NB4 (cell line): ENCODE measurements at regions not wholly inside any gene's neighbourhood (a gene's known extent, or its start where the extent isn't known, plus 50 kb on each side); places are given as distances from the start of the nearest gene placed in this dataset.

Experiments used
- DNase-seq: peaks from one replicate; pipeline ENCODE4 v3.0.0; 2010; ENCODE audit warnings: low read depth
- H3K4me3 ChIP-seq: one replicate; pipeline ENCODE4 v1.5.1; 2011; ENCODE audit warnings: mild to moderate bottlenecking, low read depth, low read length, moderate library complexity
- MYC ChIP-seq: IDR thresholded peaks from 2 replicates; pipeline ENCODE4 v1.6.1; 2011; ENCODE audit warnings: low read depth, low read length
- POLR2A ChIP-seq: IDR thresholded peaks from 2 replicates; pipeline ENCODE4 v1.6.1; 2011; ENCODE audit warnings: mild to moderate bottlenecking; ENCODE audit not compliant: insufficient read length; ENCODE audit errors: extremely low read depth
- TF ChIP-seq, protein P1 (sequence below): IDR thresholded peaks from one replicate; pipeline ENCODE4 v1.5.1; 2012; ENCODE audit warnings: low read depth, low read length
- TF ChIP-seq, protein P2 (sequence below): IDR thresholded peaks from 2 replicates; pipeline ENCODE4 v1.6.1; 2011; ENCODE audit warnings: low read depth, low read length

DNA sequence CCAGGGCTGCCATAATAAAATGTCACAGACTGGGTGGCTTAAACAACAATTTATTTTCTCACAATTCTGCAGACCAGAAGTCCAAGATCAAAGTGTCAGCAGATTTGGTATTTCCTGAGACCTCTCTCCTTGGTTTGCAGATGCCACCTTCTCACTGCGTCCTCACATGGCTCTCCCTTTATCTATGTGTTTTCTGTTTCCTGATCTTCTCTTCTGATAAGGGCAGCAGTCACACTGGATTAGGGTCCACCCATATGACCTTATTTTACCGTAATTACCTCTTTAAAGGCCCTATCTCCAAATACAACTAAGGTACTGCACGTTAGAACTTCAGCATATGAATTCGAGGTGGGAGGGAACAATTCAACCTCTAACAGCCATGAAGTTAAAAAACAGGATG, 238.9 kb upstream of the API5 start:
- TF ChIP-seq MYC (no peak), POLR2A (no peak)
- TF ChIP-seq, protein P1, sequence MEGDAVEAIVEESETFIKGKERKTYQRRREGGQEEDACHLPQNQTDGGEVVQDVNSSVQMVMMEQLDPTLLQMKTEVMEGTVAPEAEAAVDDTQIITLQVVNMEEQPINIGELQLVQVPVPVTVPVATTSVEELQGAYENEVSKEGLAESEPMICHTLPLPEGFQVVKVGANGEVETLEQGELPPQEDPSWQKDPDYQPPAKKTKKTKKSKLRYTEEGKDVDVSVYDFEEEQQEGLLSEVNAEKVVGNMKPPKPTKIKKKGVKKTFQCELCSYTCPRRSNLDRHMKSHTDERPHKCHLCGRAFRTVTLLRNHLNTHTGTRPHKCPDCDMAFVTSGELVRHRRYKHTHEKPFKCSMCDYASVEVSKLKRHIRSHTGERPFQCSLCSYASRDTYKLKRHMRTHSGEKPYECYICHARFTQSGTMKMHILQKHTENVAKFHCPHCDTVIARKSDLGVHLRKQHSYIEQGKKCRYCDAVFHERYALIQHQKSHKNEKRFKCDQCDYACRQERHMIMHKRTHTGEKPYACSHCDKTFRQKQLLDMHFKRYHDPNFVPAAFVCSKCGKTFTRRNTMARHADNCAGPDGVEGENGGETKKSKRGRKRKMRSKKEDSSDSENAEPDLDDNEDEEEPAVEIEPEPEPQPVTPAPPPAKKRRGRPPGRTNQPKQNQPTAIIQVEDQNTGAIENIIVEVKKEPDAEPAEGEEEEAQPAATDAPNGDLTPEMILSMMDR = no peak
- TF ChIP-seq, protein P2, sequence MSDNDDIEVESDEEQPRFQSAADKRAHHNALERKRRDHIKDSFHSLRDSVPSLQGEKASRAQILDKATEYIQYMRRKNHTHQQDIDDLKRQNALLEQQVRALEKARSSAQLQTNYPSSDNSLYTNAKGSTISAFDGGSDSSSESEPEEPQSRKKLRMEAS = no peak
- H3K4me3 ChIP-seq = no peak overlapping the region
- DNase-seq = no peak

DNA sequence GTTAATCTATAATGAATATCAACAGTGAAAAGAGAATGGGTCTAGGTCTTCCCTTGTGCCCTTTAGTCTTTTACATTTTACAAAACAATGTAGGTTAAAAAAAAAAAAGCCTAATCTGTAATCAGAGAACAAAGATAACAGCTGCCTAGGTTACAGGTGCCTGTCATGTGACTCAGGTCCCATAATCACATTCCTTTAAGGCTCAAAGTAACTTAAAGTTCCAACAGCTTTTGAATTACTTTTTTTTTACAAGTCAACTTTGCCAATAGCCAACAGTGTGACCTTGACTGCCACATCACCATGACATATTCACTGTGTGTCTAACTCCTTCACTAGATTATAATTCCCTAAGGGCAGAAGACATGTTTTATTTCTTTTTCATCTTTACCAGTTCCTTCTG, 237.0 kb upstream of the API5 start:
- DNase-seq = no peak
- no peak overlapping the region for H3K4me3 ChIP-seq
- TF ChIP-seq MYC (no peak), POLR2A (no peak)
- TF ChIP-seq, protein P2 = no peak
- TF ChIP-seq, protein P1 = no peak

DNA sequence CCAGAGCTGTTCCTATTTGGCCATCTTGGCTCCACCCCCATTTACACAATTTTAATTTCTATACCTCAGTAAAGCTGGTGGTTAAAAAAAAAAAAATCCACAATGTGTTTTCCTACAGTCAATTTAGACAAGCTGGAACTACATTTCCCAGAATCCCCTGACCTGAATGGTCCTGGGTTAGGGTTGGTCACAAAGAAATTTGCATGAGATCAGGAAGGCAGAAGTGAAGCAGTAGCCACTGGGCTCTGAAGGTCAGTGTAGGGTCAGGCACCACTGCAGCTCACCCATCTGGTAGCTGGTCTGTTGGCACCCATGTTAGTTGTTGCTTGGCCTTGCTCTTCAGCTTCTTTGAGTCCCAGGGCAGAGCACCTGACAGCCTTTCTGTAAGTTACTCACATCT, 210.7 kb upstream of the API5 start:
- H3K4me3 ChIP-seq = no peak overlapping the region
- TF ChIP-seq POLR2A (no peak), MYC (no peak)
- TF ChIP-seq, protein P1 = no peak
- TF ChIP-seq, protein P2 = no peak
- no peak for DNase-seq

DNA sequence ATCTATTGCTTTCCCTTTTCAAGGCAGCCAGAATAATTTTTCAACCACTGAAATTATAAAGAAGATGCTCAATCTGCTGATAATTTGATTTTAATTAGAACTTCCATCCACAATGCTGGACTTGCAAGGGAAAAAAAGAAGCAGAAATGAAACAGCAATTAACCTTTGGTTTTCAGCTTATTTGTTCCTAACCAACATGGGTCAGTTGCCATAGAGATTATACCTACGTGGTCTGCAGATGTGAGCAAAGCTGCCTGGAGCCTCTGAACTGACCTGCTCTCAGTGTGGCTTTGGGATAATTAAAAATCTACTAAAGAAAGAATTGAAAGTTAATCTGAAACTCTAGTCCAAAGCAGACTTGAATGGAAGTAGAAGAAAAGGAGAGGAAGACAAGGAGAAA, 195.7 kb upstream of the API5 start:
- DNase-seq = no peak
- no peak overlapping the region for H3K4me3 ChIP-seq
- TF ChIP-seq MYC = no peak
- TF ChIP-seq, protein P1 = no peak
- TF ChIP-seq POLR2A = no peak
- TF ChIP-seq, protein P2 = no peak

DNA sequence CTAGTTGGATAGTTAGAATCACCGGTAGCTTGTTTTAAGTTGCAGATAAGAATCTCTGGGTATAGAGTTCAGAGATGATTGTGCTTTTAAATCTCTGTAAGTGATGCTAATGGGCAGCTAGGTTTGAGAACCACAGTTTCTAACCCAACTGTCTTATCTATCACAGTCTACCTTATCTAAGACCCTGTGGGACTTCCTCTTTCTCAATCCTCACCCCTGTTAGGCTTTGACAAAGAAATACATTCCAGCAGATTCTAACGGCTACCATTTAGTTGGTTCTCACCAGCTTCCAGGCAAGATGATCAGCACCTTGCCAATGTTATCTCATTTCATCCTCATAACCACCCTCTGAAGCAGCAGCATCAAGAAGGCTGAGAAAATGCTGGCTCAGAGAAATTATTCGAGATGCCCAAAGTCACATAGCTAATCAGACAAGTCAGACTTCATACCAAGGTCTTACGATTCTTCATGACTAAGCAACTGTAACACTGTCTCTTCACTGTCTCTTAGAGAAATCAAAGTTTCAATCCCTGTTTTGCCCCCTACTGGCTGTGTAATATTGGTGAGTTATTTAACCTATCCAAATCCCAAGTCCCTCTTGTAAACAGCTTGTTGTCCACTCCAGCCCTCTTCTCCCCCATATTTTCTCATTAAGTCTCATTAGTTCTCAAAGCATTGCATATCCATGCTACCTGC, 192.4 kb upstream of the API5 start:
- peak; percentile 9 for DNase-seq
- TF ChIP-seq MYC = no peak
- TF ChIP-seq, protein P2 = no peak
- no peak for TF ChIP-seq POLR2A
- TF ChIP-seq, protein P1 = no peak

More for the DNA sequence above, 192.4 kb upstream of the API5 start:
- H3K4me3 ChIP-seq = no peak overlapping the region
